ENCODE measurements at regions not wholly inside any gene's neighbourhood (a gene's known extent, or its start where the extent isn't known, plus 50 kb on each side); places are given as distances from the start of the nearest gene placed in this dataset.

DNA sequence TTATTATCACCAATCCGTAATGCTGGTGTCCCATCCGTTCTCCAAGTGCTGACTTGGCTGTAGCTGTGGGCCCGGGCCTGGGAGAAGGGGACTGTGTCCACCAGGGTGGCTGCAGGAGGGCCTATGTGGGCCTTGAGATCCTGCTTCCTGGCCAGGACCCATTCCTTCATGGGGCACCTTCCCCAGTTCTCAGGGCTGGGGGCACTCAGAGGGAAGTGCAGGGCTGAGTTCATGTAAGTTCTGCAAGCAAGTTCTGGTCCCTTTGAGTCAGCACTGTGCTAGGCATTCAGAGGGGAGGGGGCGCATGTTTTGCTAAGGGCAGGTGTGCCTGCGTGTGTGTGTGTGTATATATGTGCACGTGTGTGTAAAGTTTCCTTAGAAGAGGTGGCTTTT is 94.0 kb downstream of the GLI2 start:
- DNase-seq, result no peak

DNA sequence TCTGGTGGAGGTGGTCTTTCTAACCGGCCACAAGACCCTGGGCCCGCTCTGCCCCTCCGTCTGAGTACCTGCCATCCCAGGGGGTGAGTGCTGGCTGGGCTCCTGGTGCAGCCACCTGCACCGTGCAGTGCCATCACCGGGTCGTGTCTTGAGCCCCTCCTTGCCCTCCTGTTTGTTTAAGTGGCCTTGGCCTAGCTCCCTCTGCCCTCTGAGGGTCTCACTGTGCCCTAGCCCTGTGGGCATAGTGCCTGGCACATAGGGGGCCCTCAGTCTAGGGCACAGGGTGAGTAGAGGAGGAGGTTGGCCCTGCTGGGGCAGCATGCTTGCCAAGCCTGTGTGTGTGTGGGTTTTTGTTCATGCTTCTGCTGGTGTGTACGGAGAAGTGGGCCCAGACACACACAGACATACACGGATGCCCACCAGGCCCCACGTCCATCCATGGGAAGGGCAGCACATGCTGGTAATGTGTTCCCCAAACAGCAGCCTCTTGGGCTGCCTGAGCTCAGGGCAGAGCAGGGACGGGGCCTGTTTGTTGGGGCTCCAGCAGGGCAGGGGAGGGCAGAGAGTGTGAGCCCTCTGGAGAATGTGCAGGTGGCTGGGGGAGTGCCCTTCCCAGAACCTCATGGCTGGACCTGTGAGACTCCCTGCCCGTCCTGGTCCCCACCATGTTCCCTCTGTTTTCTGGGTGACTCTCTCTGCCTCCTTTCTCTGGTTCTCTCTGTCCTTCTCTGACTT is 94.6 kb downstream of the GLI2 start:
- DNase-seq, result no peak

DNA sequence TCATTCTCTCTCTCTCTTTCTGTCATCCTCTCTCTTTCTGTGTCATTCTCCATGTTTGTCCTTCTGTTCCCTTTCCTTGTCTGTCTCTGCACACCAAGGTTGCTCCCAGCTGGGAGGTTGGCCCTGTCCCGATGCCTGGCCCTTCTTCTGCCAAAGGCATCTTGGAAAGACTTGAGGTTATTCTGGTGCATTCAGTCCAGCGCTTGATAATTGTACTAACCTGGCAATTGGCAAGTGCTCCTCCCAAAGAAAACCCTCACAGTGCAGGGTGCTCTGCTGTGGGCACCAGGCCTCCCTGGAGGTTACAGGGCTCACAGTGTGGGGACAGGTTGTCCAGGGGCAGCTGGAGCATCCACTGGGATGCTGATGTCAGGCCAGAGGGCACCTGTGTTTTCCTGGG is 95.4 kb downstream of the GLI2 start:
- no peak for DNase-seq

DNA sequence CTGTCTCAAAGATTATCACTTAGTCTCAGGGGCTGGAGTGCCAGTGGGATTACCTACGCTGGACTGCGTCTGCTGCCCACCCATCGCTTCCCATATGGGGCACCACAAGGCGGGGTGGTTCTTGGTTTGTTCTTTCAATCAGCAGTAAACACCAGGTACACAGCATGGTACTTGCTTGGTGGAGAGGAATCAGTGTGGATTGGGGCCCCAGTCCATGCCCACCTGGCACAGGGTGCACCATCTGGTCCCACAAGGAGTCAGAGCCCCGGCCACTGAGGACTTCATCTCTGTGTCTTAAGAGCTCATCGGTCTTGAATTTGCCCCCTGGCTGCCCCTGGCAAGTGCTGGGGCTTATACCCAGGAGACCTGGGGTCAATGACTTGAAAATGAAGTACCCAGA is 96.2 kb downstream of the GLI2 start:
- no peak for DNase-seq

DNA sequence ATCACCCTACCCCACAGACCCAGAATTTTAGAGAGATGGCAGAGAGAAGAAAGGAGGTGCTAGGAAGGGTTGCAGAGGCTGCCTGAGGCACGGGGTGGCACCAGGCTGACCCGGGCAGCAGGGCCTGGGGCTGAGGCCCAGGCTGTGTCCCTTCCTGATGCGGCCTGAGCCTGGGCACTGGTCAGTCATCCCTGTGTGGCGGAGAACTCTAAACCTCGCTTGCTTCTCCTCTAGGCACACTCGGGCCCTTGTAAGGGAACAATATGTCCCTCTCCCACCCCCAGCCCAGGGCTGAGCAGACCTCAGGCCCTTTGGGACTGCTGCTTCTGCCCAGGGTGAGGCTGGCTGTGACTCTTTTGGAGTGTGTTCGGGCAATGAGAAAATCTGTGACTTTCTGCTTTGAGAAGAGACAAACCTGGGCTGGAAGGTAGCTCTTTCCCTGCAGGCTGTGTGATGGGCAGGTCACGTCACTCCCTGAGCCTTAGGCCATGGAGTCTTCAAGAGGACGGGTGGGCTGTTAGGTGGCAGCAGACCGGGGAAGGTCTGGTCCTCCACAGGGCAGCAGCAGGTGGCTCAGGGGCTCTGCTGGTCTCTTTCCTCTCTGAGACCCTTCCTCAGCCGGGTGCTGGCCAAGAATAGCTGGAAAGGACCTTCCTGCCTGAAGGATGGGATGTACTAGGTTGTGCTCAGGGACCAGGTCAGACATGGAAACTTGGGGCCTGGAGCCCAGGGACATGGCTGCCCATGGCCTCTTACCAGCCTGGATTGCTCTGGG is 96.8 kb downstream of the GLI2 start:
- DNase-seq, result no peak

DNA sequence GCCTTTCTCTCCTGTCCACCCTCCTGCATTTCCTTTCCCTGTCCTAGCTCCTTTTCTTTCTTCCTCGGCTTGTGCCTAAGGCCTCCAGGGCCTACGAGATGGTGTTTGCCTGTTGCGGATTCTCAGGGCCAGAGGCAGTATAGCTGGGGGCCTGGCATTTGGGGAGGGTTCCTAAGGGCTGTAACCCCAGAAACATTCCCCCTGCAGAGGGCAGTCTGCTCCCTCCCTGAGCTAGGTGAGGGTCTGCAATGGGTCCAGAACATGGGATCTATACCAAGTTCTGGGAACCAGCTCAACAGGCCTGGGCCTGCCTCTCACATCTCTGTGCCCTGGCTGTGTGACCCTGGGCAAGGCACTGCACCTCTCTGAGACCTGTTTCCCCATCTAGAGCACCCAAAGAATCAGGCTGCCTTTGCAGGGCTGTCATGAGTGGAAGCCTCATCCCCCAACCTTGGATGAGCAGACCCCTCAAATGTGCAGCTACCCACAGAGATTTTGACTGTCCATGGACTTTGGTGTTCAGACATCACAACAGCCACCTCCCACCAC is 97.5 kb downstream of the GLI2 start:
- DNase-seq, result no peak

DNA sequence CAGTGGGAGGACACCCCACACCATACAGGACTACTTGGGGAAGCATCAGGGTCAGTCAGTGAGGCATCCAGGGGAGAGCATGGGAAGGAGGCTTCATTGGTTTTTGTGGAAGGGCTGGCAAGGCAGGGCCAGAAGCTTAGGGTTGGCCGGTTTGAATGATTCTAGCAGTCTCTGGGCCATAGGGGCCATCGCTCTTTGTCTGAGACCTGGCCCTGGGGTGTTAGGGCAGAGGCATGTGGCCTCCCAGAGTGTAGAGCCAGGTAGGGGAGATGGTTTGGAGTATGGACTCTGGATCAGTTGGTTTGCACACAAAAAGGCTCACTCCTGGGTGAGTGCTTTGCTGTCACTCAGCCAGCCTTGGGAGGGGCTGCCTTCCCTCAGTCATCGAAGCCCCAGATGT is 98.5 kb downstream of the GLI2 start:
- no peak for DNase-seq

DNA sequence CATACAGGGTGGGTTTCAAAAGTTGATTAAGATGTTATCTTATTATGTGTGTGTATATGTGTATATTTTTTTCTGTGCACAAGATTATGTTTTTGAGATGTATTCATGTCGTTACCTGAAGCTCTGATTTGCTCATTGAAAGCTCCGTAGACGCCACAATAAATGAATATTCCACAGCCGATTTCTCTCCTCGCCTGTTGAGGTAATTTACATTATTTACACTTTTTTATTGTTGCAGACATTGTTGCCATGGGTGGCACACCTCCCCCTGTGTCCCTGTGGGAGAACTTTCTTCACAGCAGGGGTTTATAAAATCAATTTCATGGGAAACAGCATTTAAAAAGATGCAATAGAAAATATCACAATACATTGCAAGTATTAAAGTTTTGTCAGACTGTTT is 100.6 kb downstream of the GLI2 start:
- no peak for DNase-seq

DNA sequence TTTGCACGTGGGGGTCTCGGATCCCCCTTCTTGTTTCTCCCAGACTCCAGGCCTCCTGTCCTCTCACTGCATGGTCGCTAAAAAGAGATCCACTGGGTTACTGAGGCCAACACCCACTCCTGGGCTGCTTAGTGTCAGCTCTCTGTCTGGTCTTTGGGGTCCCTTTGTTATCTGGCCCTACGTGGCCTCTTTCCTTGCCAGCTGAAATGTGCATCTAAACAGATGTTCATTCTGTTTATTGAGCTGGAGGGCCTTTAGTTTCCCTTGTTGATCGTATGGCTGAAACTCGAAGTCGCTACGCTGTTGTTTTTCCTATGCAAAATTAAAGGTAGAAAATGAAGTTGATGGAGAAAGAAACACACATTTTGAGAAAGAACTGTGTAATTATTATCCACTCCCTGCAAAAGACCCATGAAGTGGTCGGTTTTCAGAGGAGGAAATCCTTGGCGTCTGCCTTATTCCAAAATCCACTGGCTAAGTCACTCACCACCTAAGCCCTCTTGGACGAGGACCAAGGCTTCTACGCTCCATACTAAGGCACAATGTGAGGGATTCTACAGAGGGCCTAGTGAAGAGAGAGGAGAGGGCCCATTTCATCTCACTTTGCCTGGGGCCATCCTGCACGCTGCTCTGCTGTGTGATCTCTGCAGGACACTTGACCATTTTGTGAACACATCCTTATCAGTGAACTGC is 105.3 kb downstream of the GLI2 start:
- no peak for DNase-seq

DNA sequence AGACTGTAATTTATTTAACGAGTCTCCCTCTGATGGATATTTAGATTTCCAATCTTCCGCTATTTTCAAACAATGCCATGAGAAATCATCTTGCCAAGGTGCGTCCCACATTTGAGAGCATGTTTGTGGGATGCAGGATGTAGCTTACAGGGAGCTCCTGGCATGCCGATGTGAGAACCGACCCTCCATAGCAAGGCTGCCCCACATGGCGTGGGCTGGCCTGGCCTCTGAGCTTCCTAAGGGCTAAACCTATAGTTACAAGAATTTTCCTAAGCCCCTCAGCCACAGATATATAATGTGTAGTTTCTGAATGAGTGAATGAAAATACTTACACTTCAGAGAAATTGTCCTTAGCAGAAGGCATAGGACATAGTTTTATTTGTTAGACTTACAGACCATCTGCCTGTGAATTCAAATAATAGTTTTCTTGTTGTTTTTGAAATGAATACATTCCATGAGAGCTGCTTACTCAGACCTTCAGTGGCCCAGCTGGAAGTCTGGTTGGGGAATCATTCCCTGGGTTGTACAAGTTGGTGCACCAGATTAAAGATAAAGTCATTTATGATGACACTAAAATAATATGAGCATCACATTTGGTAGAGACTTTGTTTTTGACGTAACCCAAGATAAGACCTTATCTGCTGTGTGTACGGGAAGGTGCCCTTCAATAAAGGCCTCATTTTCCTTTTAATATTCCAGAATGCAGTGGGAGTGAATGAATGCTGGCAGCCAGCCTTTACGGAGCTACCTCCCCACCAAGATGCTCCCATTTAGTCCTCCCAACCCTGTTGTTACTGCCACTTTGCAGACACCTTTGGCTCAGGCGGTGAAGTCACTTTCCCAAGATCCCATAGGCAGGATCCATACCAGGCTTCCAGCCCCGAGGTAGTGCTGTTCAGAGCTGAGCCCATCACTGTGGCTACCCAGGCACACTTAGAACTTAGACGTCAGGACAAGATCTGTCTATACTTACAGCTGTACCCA is 107.1 kb downstream of the GLI2 start:
- no peak for DNase-seq

DNA sequence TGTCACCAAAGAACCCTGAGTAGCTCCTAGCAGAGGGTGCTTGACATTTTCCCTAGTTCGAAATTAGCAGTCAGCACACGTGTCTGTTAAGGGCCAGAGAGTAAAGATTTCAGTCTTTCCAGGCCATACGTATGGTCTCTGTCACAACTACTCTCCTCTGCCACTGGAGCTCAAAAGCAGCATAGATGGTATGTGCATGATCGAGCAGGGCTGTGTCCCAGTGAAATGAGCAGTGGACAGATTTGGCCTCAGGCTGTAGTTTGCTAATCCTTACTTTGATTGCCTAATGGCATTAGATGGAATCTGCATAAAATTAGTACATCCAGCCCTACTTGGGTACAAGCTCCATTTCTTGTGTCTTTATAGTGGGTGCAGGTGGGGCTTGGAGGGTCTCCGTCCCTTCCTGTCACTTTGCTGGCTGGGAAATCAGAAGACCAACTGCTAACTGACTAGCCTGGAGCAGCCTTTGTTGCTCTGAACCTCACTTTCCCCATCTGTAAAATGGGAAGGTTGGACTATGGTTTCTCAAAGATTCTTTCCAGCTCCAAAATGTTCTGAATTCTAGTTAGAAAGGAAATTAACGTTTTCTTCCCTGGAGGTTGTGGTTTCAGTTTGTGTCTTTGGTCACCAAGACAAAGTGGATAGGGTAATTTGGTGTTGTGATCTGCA is 108.5 kb downstream of the GLI2 start:
- no peak for DNase-seq

DNA sequence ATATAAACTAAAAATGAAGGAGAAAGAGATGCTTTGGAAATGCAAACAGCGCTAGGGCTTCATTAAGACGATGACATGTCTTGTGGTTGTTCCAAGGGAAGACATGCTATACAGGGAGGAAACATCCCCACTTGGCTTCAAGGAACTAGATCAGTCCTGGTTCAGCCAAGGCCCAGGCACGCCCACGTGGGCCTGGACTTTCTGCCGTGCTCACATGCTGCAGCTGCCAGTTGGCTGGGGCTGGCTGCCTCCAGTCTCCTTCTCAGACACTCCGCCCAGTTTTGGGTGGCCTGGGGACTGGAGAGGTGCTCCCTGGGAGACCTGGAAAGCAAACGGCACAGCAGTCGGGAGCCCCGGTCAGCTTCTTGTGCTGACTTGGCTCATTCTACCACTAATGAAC is 109.6 kb downstream of the GLI2 start:
- peak; percentile 88 for DNase-seq

DNA sequence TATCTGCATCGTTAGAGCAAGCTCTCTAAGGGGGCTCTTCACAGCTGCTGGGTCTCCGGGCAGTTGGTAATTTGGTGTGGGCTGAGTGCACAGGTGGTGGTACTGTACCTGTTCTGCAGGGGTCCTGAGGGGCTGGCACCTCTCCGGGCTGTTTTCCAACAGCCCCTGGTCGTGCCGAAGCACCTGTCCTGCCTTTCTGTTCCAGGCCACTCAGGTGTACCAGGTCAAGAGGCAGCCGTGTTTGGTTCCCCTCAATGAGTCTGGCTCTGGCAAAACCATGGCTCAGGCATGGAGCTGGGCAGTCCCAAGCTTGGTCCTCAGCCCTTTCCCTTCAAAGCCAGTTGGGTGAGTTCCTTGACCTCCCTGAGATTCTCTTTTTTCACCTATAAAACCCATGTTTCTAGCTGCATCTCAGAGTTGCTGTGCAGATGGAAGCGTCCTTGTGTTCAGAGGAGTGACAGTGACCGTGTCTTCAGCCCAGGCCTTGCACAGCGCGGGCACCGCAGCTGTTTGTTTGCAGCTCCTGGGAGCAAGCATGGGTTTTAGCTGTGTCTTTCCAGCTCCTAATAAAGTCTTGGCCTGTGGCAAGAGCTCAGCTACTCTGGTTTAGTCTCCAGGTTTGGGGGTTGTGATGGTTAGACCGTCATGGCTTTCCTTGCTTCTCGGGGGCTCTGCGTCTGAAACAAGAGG is 110.9 kb downstream of the GLI2 start:
- no peak for DNase-seq

DNA sequence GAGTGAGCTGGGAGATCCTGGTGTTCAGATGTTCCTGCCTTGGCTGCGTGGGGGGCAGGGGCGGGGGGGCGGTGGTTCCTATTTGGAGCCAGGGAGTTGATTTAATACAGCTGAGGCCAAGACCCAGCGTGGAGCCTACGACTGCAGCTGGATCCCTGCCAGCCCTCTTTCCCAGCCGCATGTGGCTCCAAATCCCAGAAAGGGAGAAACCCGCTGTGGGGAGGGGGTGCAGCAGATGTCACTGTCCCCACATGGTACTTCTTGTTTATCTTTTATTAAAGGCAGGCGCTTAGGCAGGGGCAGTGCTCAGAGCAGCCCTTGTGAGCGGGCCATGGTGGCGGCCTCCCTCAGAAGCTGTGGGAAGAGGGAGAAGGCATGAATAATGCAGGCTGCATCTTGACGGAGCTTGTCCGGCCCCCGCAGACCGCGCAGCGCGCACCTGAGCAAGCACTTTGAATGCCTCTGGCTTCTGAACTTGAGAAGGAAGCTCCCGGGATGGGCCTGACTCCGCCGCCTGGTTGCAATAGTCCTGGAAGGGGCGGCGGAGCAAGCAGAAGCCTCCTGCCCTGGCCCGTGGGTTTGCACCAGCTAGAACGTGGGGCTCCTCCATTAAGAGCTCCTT is 112.1 kb downstream of the GLI2 start:
- peak; percentile 73 for DNase-seq

DNA sequence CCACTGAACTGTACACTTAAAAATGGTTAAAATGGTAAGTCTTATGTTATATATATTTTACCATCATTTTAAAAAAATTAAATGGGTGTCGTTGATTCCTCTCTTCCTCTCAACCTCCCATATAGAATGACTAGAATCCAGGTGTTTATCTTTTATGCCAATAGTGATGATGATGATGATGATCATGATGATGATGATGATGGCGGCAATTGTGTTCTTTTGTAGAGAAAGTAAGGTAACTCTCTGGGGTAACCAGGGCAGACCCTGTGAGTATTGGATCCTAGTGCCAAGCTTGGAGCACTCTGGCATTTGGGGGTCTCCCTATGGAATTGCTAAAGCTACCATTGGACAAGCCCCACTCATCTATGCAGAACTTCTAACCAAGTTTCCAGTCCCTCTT is 113.6 kb downstream of the GLI2 start:
- DNase-seq, result no peak

DNA sequence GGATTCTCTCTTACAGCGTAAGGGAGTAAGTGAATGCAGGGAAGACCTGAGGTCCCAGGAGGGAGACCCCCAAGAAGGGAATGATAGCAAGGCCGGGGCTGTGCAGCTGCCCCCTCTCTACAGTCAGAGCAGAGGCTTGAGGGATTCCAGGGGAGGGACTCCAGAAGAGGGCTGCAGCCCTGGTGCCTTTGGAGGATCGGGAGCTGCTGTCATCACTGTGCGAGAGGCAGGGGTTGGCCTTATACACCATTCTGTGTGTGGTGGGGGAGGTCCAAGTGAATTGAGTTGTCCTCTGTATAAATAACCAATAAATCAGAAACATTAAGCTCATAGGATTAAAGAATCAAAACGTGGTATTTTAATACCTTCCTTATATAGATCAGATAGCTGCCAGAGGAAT is 114.9 kb downstream of the GLI2 start:
- no peak for DNase-seq

DNA sequence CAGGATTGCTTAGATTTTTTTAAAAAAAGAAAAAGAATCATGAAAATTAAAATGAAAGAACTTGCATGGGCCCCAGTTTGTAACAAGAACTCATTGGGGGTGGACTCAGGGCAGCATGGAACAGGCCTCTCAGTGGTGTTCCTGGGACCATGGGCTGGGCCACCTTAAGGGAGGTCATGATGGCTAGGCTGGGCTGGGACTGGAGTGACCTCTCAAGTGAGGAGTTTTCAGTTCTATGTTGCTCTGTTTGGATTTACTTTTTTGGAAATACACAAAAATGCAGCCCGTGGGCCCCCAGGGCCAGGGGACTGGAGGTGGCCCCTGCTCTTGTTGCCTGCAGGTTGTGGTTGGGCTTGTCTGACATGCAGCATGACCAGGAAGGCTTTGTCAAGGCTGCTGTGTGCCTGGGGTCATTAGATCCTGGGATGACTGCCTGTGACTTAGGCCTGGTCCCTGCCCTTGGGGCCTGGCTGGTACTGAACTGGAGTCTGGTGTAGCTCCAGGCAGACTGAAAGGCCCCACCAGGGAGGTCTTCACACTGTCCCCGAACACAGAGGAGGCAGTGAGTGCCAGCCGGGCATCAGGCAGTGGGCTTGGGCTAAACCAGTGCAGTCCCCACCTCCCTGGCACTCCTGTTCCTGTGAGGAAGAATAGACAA is 115.6 kb downstream of the GLI2 start:
- DNase-seq, result no peak

DNA sequence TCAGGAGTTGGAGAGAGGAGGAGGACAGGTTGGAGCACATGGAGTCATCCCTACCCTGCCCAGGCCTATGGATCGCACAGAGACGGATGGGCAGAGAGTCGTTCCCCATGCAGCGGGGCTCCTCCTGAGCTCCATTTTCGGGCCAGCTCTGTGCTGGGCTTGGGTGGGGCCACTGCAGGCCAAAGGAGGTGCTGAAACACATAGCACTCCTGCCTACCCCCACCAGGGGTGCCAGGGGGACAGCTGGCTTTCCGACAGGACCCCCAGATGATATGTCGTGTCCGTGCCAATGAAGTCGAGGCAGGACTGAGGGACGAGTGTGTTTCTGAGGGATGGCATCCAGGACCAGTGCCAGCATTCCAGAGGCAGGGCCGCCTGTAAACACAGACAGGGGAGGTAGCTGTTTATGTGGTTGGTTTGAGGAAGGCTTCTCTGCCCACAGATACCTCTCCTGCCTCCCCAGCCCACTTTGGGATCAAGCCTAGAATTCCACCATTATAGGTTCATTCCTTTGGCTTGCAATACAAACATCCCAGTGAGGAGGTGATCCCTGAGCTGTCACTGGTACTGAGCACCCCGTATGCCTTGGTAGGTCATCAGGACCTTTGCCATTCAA is 116.6 kb downstream of the GLI2 start:
- DNase-seq, result no peak

DNA sequence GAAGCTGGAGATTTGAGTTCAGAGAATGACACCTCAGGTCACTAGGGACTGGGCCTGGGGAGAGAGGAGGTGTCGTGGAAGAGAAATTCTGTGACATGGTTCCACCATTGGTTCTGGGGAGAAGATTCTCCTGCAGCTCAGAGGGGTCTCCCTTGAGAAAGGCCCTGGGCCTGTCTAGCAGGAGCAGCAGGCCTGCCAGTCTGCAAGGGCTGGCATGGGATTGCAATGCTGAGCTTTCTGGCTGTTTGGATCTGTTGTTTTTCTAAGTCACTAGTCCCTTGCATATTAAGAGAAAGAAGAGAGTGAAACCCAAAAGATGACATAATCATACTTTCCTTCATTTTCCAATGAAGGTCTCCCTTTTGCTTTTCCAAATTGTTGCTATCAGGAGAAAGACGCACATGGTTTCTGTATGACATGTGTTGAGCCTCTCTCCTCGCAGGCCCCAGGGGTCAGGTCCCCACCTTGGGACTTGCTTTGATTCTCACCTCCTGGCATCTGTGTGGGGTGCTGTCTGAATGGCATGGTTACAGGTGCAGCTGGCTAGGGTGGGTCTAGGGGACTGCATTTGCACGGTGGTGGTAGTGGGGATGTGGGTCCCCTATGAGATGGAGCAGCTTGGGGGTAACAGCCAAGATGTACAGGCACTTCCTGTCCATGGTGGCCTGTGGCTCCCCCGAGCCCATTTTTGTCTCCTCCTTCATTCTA is 117.8 kb downstream of the GLI2 start:
- DNase-seq, result no peak
